HCT116 (cell line): ENCODE measurements at regions not wholly inside any gene's neighbourhood (a gene's known extent, or its start where the extent isn't known, plus 50 kb on each side); places are given as distances from the start of the nearest gene placed in this dataset.

Source experiments
- ATAC-seq: fragments of 200-7000 bp; cut with Tn5 transposase; 2 replicates; pipeline ENCODE4 v1.9.1; 2020; ENCODE audit warnings: mild to moderate bottlenecking, moderate library complexity
- BruUV-seq: library from RNA; stranded (reverse); fragments of 400-500 nt; replicated peaks from 2 replicates; lab custom pipeline; 2021; lab: Mats Ljungman, UMichigan
- CTCF ChIA-PET: fragments of 300-600 bp; sonication (Branson Sonifier 250); formaldehyde crosslinking; loops from one replicate; lab custom pipeline; 2021; ENCODE audit warnings: antibody characterized with exemption; lab: Charles Lee
- POLR2A ChIA-PET: fragments of 300-600, 350-600 bp; sonication (Branson Sonifier 250); formaldehyde crosslinking; loops from one replicate; lab custom pipeline; 2021; ENCODE audit warnings: antibody characterized with exemption; lab: Charles Lee
- RAD21 ChIA-PET, 2 experiments: fragments of 300-600 bp; sonication (Branson Sonifier 250); formaldehyde crosslinking; loops; one replicate each; lab custom pipeline; 2023; ENCODE audit warnings: low total read pairs in 2 of 2; ENCODE audit not compliant: uncharacterized antibody in 2 of 2, unreplicated experiment in 2 of 2, low non-redundant PET in 1 of 2; lab: Charles Lee
- DNase-seq: peaks from one replicate; pipeline ENCODE4 v3.0.0-alpha.2; 2010; ENCODE audit warnings: low read depth, low spot score
- H2AFZ ChIP-seq: fragments of 200-600 bp; shearing (Covaris generic), sonication (generic); 2 replicates; pipeline ENCODE4 v1.6.1; 2017; ENCODE audit warnings: low read depth, mixed run types, mixed read lengths, antibody characterized with exemption, low read length; ENCODE audit not compliant: poor library complexity, severe bottlenecking
- H3K27ac ChIP-seq: 2 replicates; pipeline ENCODE4 v1.5.1; 2012; ENCODE audit warnings: low read depth, low read length
- H3K27me3 ChIP-seq: fragments of 200-600 bp; sonication (generic); 2 replicates; pipeline ENCODE4 v1.6.1; 2016; ENCODE audit warnings: mixed run types, low read length, mixed read lengths; ENCODE audit not compliant: insufficient read depth
- H3K36me3 ChIP-seq, 2 experiments: fragments of 200-500 bp in 1 of 2; fragments of 200-600 bp in 1 of 2; sonication (Bioruptor generic) in 1 of 2; sonication (generic) in 1 of 2; 2 replicates each; pipeline versions ENCODE4 v1.5.1 to v1.6.1; 2014 to 2016; ENCODE audit warnings: low read length in 2 of 2, inconsistent platforms in 1 of 2, mixed read lengths in 1 of 2, mixed run types in 1 of 2; ENCODE audit not compliant: insufficient read depth in 2 of 2, control insufficient read depth in 1 of 2
- H3K4me1 ChIP-seq, 2 experiments: fragments of 200-600 bp in 1 of 2; sonication (generic) in 1 of 2; 2 replicates each; pipeline versions ENCODE4 v1.5.1 to v1.6.1; 2012 to 2017; ENCODE audit warnings: low read length in 2 of 2, inconsistent platforms in 1 of 2, mild to moderate bottlenecking in 1 of 2, mixed read lengths in 1 of 2, mixed run types in 1 of 2, moderate library complexity in 1 of 2; ENCODE audit not compliant: insufficient read depth in 2 of 2, control insufficient read depth in 1 of 2
- H3K4me2 ChIP-seq: fragments of 200-600 bp; sonication (generic); 2 replicates; pipeline ENCODE4 v1.6.1; 2017; ENCODE audit warnings: mixed run types, low read length, mixed read lengths
- H3K4me3 ChIP-seq, 2 experiments: fragments of 200-600 bp in 1 of 2; sonication (generic) in 1 of 2; replicated peaks in 1 of 2; 2 replicates each; pipeline ENCODE4 v1.5.1; 2011 to 2016; ENCODE audit warnings: low read length in 2 of 2, control low read depth in 1 of 2, low read depth in 1 of 2, mild to moderate bottlenecking in 1 of 2, mixed read lengths in 1 of 2, mixed run types in 1 of 2
- H3K79me2 ChIP-seq: fragments of 200-600 bp; sonication (generic); 2 replicates; pipeline ENCODE4 v1.6.1; 2017; ENCODE audit warnings: mild to moderate bottlenecking, mixed run types, low read length, moderate library complexity, mixed read lengths; ENCODE audit not compliant: insufficient read depth
- H3K9ac ChIP-seq: fragments of 200-600 bp; sonication (generic); 2 replicates; pipeline ENCODE4 v1.6.1; 2016; ENCODE audit warnings: low read length, mixed read lengths
- H3K9me2 ChIP-seq: fragments of 200-600 bp; sonication (generic), shearing (Covaris generic); 2 replicates; pipeline ENCODE4 v1.6.1; 2017; ENCODE audit warnings: mixed run types, mild to moderate bottlenecking, moderate library complexity; ENCODE audit not compliant: insufficient read depth
- H3K9me3 ChIP-seq, 2 experiments: fragments of 200-500 bp in 1 of 2; fragments of 200-600 bp in 1 of 2; sonication (Bioruptor generic) in 1 of 2; sonication (generic) in 1 of 2; 2 replicates each; pipeline ENCODE4 v1.6.1; 2014 to 2017; ENCODE audit warnings: low read length in 2 of 2, mixed read lengths in 2 of 2, inconsistent platforms in 1 of 2, low read depth in 1 of 2, mild to moderate bottlenecking in 1 of 2, mixed run types in 1 of 2, moderate library complexity in 1 of 2; ENCODE audit not compliant: control insufficient read depth in 1 of 2, insufficient read depth in 1 of 2
- H4K20me1 ChIP-seq: fragments of 200-600 bp; sonication (generic), shearing (Covaris generic); 2 replicates; pipeline ENCODE4 v1.6.1; 2017; ENCODE audit warnings: mixed run types, mild to moderate bottlenecking, moderate library complexity; ENCODE audit not compliant: insufficient read depth
- CBX3 ChIP-seq: IDR thresholded peaks from 2 replicates; pipeline ENCODE4 v1.6.1; 2012; ENCODE audit warnings: low read depth
- CEBPB ChIP-seq: IDR thresholded peaks from 2 replicates; pipeline ENCODE4 v1.6.1; 2012; ENCODE audit warnings: low read depth
- EGR1 ChIP-seq: IDR thresholded peaks from 2 replicates; pipeline ENCODE4 v1.6.1; 2012; ENCODE audit warnings: low read depth
- ELF1 ChIP-seq: IDR thresholded peaks from 2 replicates; pipeline ENCODE4 v1.6.1; 2012; ENCODE audit warnings: low read depth, borderline replicate concordance
- EZH2phosphoT487 ChIP-seq: fragments of 200-600 bp; IDR thresholded peaks from 2 replicates; pipeline ENCODE4 v1.6.1; 2018; ENCODE audit warnings: antibody characterized with exemption, borderline replicate concordance
- FOSL1 ChIP-seq: IDR thresholded peaks from 2 replicates; pipeline ENCODE4 v1.6.1; 2012; ENCODE audit warnings: low read depth
- POLR2A ChIP-seq: IDR thresholded peaks from 2 replicates; pipeline ENCODE4 v1.7.0; 2011; ENCODE audit warnings: borderline replicate concordance; ENCODE audit not compliant: insufficient read depth, insufficient read length; ENCODE audit errors: extremely low read depth
- POLR2AphosphoS5 ChIP-seq: IDR thresholded peaks from 2 replicates; pipeline ENCODE4 v1.6.1; 2011; ENCODE audit warnings: mild to moderate bottlenecking, low read depth, low read length, moderate library complexity
- RAD21 ChIP-seq: IDR thresholded peaks from 2 replicates; pipeline ENCODE4 v1.6.1; 2012; ENCODE audit warnings: low read depth, mild to moderate bottlenecking
- SIN3A ChIP-seq: IDR thresholded peaks from 2 replicates; pipeline ENCODE4 v1.6.1; 2012; ENCODE audit warnings: low read depth
- SP1 ChIP-seq: IDR thresholded peaks from 2 replicates; pipeline ENCODE4 v1.6.1; 2012; ENCODE audit warnings: low read depth
- SRF ChIP-seq: IDR thresholded peaks from 2 replicates; pipeline ENCODE4 v1.6.1; 2012; ENCODE audit warnings: low read depth
- YY1 ChIP-seq: IDR thresholded peaks from 2 replicates; pipeline ENCODE4 v1.6.1; 2011; ENCODE audit warnings: low read length, low read depth, moderate library complexity, mild to moderate bottlenecking; ENCODE audit not compliant: insufficient replicate concordance; ENCODE audit errors: extremely low read depth
- ZBTB33 ChIP-seq: IDR thresholded peaks from 2 replicates; pipeline ENCODE4 v1.6.1; 2011; ENCODE audit warnings: mild to moderate bottlenecking, low read length, moderate library complexity; ENCODE audit not compliant: insufficient replicate concordance; ENCODE audit errors: extremely low read depth
- ZFX ChIP-seq: fragments of 450-650 bp; IDR thresholded peaks from 2 replicates; pipeline ENCODE4 v1.6.1; 2017
- intact Hi-C: fragments of 100-400 bp; cut with micrococcal nuclease; formaldehyde crosslinking; loops from 2 replicates; pipeline ENCODE4 v1.10.0; 2022

GRCh38 chr7:1380231-1380815, 78.9 kb downstream of the MICALL2 start:
- Histone ChIP-seq H3K36me3 (no peaks in the 10 kb centered on the region), H3K27me3 (peaks cover 15% of the 10 kb centered on the region), H3K27ac (no peak overlapping the region), H3K4me3 (no peak overlapping the region), H3K9me2 (no peaks in the 10 kb centered on the region), H3K4me2 (no peak overlapping the region), H3K4me1 (no peaks in the 10 kb centered on the region), H2AFZ (no peak overlapping the region), H3K9me3 (no peaks in the 10 kb centered on the region), H3K79me2 (no peaks in the 10 kb centered on the region), H3K9ac (no peak overlapping the region), H4K20me1 (no peaks in the 10 kb centered on the region)
- RAD21 ChIA-PET, result no interaction called here
- CTCF ChIA-PET, result no interaction called here
- TF ChIP-seq ELF1 (no peak), FOSL1 (no peak), SP1 (no peak), SRF (no peak), RAD21 (no peak), CBX3 (no peak), CEBPB (no peak), POLR2A (no peak), ZBTB33 (no peak), ZFX (no peak), POLR2AphosphoS5 (no peak), EZH2phosphoT487 (no peak), EGR1 (no peak), YY1 (no peak), SIN3A (no peak)
- no peak for ATAC-seq
- POLR2A ChIA-PET, result no interaction called here
- no TSS peak for BruUV-seq
- DNase-seq, result no peak
- intact Hi-C loops, result no loop called here
